Progenitor cell of endocrine pancreas (in vitro differentiated cells): ENCODE measurements at regions not wholly inside any gene's neighbourhood (a gene's known extent, or its start where the extent isn't known, plus 50 kb on each side); places are given as distances from the start of the nearest gene placed in this dataset.

Experiments
- DNase-seq: peaks from one replicate; pipeline ENCODE4 v3.0.0; 2021; ENCODE audit warnings: low spot score; ENCODE audit not compliant: unreplicated experiment
- H3K27ac Mint-ChIP-seq: 2 replicates; pipeline ENCODE4 v1.8.0; 2021; ENCODE audit warnings: mild to moderate bottlenecking, moderate library complexity, mixed read lengths
- H3K27me3 Mint-ChIP-seq: 2 replicates; pipeline ENCODE4 v1.8.0; 2021; ENCODE audit warnings: mixed read lengths
- H3K36me3 Mint-ChIP-seq: 2 replicates; pipeline ENCODE4 v1.8.0; 2022; ENCODE audit warnings: mixed read lengths; ENCODE audit not compliant: insufficient read depth
- H3K4me1 Mint-ChIP-seq: 2 replicates; pipeline ENCODE4 v1.8.0; 2021; ENCODE audit warnings: low read depth, mixed read lengths
- H3K4me3 Mint-ChIP-seq: 2 replicates; pipeline ENCODE4 v1.8.0; 2021; ENCODE audit warnings: low read depth, mild to moderate bottlenecking, moderate library complexity, mixed read lengths
- H3K9me3 Mint-ChIP-seq: 2 replicates; pipeline ENCODE4 v1.8.0; 2021; ENCODE audit warnings: low read depth, mixed read lengths
- TF ChIP-seq, protein P1 (sequence below): fragments of 200-600 bp; sonication (generic); IDR thresholded peaks from one replicate; pipeline ENCODE4 v1.5.0; 2021; ENCODE audit warnings: antibody characterized with exemption, mild to moderate bottlenecking; ENCODE audit not compliant: unreplicated experiment

DNA sequence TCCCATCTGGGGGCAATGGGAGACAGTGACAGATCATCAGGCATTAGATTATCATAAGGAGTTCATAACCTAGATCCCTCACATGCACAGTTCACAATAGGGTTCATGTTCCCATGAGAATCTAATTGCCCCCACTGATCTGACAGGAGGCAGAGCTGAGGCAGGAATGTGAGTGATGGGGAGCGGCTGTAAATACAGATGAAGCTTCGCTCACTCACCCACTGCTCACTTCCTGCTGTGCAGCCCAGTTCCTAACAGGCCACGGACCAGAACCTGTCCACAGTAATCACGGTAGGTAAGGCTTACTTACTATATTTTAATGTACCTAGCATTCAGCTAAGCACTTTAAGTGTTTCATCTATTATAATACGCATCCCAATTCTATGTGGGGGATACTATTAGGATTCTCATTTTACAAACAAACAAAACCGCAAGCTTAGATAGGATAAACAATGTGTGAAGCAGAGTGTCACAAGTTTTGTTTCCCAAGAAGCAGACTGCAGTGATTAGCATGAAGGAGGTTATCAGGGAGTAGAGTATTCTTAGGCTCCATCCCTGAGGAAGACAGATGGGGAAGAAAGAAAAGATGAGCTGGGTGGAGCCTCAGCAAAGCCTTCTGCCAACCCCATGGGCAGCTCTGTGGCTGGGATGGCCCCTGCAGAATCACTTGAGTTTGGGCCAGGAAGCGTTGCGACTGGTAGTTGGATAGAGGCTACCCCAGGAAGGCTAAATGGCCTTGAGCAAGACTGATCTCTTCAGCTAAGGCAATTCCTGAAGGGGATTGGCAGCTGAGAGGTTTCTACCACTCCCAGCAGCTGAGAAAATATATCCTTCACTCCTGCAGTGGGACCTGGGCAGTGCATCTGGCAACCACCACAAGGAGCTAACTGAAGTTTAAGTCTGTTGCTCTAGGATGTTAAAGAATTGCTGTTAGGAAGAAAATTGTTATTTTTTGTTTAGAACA lies 133.1 kb downstream of the MREG start:
- no peak overlapping the region for H3K4me3 Mint-ChIP-seq
- no peaks in the 10 kb centered on the region for H3K36me3 Mint-ChIP-seq
- peaks cover 17% of the 10 kb centered on the region for H3K4me1 Mint-ChIP-seq
- no peak for DNase-seq
- no peaks in the 10 kb centered on the region for H3K27me3 Mint-ChIP-seq
- peaks cover 3% of the 10 kb centered on the region for H3K9me3 Mint-ChIP-seq
- no peak overlapping the region for H3K27ac Mint-ChIP-seq
- TF ChIP-seq, protein P1, sequence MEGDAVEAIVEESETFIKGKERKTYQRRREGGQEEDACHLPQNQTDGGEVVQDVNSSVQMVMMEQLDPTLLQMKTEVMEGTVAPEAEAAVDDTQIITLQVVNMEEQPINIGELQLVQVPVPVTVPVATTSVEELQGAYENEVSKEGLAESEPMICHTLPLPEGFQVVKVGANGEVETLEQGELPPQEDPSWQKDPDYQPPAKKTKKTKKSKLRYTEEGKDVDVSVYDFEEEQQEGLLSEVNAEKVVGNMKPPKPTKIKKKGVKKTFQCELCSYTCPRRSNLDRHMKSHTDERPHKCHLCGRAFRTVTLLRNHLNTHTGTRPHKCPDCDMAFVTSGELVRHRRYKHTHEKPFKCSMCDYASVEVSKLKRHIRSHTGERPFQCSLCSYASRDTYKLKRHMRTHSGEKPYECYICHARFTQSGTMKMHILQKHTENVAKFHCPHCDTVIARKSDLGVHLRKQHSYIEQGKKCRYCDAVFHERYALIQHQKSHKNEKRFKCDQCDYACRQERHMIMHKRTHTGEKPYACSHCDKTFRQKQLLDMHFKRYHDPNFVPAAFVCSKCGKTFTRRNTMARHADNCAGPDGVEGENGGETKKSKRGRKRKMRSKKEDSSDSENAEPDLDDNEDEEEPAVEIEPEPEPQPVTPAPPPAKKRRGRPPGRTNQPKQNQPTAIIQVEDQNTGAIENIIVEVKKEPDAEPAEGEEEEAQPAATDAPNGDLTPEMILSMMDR: no peak

DNA sequence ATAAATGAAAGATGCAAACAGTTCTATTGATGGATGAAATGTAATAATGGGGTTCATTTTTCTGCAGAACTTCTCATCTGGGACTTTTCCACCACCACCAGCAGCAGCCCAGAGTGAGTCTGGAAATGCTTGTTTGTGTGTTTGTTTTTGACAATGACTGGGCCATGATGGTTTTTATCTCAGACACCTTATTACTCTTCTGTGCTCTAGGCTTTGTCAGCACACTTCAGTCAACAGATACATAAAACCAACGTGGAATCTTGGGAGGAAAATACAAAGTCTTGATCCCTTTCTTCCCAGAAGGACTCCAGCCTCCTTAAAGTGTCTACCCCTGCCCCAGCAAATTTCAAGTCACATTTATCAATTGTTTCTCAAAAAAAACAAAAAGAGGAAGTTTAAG lies 134.0 kb downstream of the MREG start:
- TF ChIP-seq, protein P1: no peak
- Mint-ChIP-seq H3K27ac (no peak overlapping the region), H3K4me3 (no peak overlapping the region), H3K36me3 (no peaks in the 10 kb centered on the region), H3K27me3 (no peaks in the 10 kb centered on the region), H3K9me3 (peaks cover 3% of the 10 kb centered on the region), H3K4me1 (peaks cover 11% of the 10 kb centered on the region)
- no peak for DNase-seq

DNA sequence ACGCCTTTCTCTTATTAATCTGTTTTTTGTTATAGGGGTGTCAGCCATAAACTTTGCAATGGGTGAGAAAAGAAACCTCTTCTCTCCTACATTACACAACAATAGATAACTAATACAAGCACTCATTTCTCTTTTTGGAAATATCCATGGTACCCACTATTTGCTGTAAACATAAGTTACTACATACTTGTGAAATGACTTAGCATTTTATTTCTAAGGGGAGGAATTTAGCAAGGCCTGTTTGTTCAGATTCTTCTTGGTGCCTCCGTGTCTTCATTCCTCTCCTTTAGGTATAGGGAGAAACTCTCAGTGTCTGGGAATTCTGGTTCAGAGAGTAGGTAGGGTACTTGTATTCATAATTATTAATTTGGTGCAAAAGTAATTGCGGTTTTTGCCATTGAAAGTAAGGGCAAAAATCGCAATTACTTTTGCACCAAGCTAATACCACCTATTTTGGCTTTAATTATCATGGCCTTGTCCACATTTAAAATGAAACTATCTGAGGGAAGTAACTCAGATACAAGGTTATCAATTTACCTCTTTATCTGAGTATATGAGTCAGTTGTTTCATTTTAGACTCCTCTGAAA lies 134.8 kb downstream of the MREG start:
- no peak overlapping the region for H3K4me3 Mint-ChIP-seq
- peaks cover 4% of the 10 kb centered on the region for H3K4me1 Mint-ChIP-seq
- no peak for DNase-seq
- H3K36me3 Mint-ChIP-seq: no peaks in the 10 kb centered on the region
- H3K27ac Mint-ChIP-seq: no peak overlapping the region
- peaks cover 3% of the 10 kb centered on the region for H3K9me3 Mint-ChIP-seq
- TF ChIP-seq, protein P1: no peak
- no peaks in the 10 kb centered on the region for H3K27me3 Mint-ChIP-seq

DNA sequence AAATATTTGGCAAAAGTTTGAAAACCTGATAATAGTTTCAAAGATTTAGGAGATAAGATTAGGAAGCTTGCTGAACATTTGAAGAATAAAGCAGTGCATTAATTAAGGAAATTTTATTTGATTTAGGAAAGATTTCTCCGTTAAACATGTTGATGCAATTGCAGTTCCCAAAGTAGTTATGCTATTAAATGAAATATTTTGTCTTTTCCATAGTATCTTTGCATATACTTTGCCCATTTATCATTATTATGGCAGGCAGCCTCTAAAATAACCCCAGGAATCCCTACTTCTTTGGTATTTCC lies 136.5 kb downstream of the MREG start:
- TF ChIP-seq, protein P1: no peak
- H3K9me3 Mint-ChIP-seq: peaks cover 3% of the 10 kb centered on the region
- H3K36me3 Mint-ChIP-seq: no peaks in the 10 kb centered on the region
- H3K27me3 Mint-ChIP-seq: no peaks in the 10 kb centered on the region
- no peak for DNase-seq
- no peak overlapping the region for H3K4me3 Mint-ChIP-seq
- H3K4me1 Mint-ChIP-seq: peaks cover 4% of the 10 kb centered on the region
- no peak overlapping the region for H3K27ac Mint-ChIP-seq

DNA sequence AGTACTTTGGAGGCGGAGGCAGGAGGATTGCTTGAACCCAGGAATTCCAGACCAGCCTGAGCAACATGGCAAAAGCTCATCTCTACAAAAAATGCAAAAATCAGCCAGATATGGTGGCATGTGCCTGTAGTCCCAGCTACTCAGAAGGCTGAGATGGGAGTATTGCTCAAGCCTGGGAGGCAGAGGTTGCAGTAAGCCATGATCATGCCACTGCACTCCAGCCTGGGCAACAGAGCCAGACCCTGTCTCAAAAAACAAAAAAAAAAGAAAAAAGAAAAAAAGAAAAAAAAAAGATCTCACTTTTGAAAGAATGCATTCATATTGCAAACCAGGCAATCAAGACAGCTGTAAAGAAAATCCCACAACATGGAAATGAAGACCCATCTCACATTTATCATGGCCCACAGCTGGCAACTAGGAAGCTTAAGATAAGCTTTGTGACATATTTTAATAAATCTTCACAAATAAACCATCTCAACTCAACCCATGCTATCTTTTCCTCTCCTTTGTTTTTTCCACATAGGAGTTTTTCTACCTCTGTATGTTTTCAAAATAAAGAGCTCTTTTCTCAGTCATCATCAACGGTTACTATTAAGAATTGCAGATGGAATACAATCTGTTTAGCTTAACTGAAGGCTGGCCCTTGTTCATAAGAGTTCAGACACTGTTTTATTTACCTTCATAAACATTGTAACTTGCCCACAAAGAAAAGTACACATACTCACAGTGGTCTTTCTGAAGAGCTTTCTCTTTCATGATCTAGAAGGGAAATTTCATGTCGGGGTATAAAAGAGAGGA lies 137.0 kb downstream of the MREG start:
- H3K27me3 Mint-ChIP-seq: no peaks in the 10 kb centered on the region
- H3K36me3 Mint-ChIP-seq: no peaks in the 10 kb centered on the region

More for the DNA sequence above, 137.0 kb downstream of the MREG start:
- no peak for DNase-seq
- Mint-ChIP-seq H3K27ac (no peak overlapping the region), H3K4me3 (no peak overlapping the region), H3K4me1 (peaks cover 4% of the 10 kb centered on the region), H3K9me3 (peaks cover 3% of the 10 kb centered on the region)
- TF ChIP-seq, protein P1: no peak
